Breast epithelium (tissue), 4 donors: ENCODE measurements at regions not wholly inside any gene's neighbourhood (a gene's known extent, or its start where the extent isn't known, plus 50 kb on each side); places are given as distances from the start of the nearest gene placed in this dataset.

Experiments
- DNase-seq, 2 donors: peaks; one replicate each; pipeline ENCODE4 v3.0.0-alpha.2; 2019; ENCODE audit warnings: low spot score in 2 of 2
- H3K27ac ChIP-seq, 2 donors: fragments of 200-600 bp; sonication (generic) in 1 of 2; one replicate each; pipeline ENCODE4 v1.5.1; 2016 to 2019; ENCODE audit warnings: mild to moderate bottlenecking in 1 of 2
- H3K27me3 ChIP-seq, 2 donors: fragments of 200-600 bp; sonication (generic) in 1 of 2; one replicate each; pipeline versions ENCODE4 v1.5.1 to v1.6.0; 2017 to 2019; ENCODE audit warnings: control low read depth in 1 of 2, mild to moderate bottlenecking in 1 of 2
- H3K36me3 ChIP-seq: fragments of 200-600 bp; one replicate; pipeline ENCODE4 v1.5.1; 2019
- H3K4me1 ChIP-seq, 2 donors: fragments of 200-600 bp; sonication (generic); one replicate each; pipeline ENCODE4 v1.5.1; 2016 to 2019; ENCODE audit warnings: control low read depth in 1 of 2
- H3K4me3 ChIP-seq, 3 donors: fragments of 200-600 bp; sonication (generic); 1 replicate in 2 of 3; 2 replicates in 1 of 3; pipeline ENCODE4 v1.5.1; 2016 to 2019; ENCODE audit warnings: mild to moderate bottlenecking in 3 of 3, moderate library complexity in 2 of 3
- H3K9me3 ChIP-seq, 2 donors: fragments of 200-600 bp; sonication (generic) in 1 of 2; one replicate each; pipeline ENCODE4 v1.5.1; 2016 to 2019; ENCODE audit warnings: control low read depth in 1 of 2
- POLR2A ChIP-seq: fragments of 450-650 bp; IDR thresholded peaks from one replicate; pipeline ENCODE4 v1.6.1; 2016; ENCODE audit warnings: antibody characterized with exemption, mild to moderate bottlenecking, moderate library complexity
- POLR2AphosphoS5 ChIP-seq, 3 donors: sonication (generic); formaldehyde crosslinking; IDR thresholded peaks; one replicate each; pipeline ENCODE4 v1.6.1; 2017; ENCODE audit warnings: antibody characterized with exemption in 3 of 3
- intact Hi-C: fragments of 100-400 bp; cut with DNase I; formaldehyde crosslinking; loops from one replicate; pipeline ENCODE4 v1.15.1; 2023; ENCODE audit warnings: low total_unique reads
- TF ChIP-seq, protein P1 (sequence below), 3 donors: fragments of 450-650 bp; IDR thresholded peaks; one replicate each; pipeline ENCODE4 v1.5.1; 2016 to 2017; ENCODE audit warnings: antibody characterized with exemption in 3 of 3, mild to moderate bottlenecking in 3 of 3, moderate library complexity in 3 of 3

DNA sequence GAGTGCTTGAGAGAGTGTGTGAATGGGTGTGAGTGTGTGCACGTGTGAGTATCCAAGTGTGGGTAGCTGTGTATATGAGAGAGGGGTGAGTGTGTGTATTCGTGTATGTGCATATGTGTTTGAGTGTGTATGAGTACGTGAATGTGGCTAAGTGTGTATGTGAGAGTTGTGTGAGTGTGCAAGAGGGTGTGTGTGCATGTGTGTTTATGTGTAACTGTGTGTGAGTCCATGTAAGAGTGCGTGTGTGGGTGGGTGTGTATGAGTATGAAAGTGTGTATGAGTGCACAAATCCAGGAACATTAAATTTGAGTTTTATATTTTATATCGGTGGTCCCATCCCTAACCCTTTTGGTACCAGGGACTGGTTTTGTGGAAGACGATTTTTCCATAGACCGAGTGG, 156.4 kb downstream of the TENT4A start:
- no peak for DNase-seq
- Histone ChIP-seq H3K9me3 (no peaks in the 10 kb centered on the region), H3K4me3 (no peak overlapping the region), H3K4me1 (no peaks in the 10 kb centered on the region), H3K27ac (no peak overlapping the region), H3K36me3 (no peaks in the 10 kb centered on the region), H3K27me3 (no peaks in the 10 kb centered on the region)
- TF ChIP-seq POLR2A: no peak
- TF ChIP-seq POLR2AphosphoS5 (IDR thresholded peaks at IDR 0.05): no peak
- TF ChIP-seq, protein P1, sequence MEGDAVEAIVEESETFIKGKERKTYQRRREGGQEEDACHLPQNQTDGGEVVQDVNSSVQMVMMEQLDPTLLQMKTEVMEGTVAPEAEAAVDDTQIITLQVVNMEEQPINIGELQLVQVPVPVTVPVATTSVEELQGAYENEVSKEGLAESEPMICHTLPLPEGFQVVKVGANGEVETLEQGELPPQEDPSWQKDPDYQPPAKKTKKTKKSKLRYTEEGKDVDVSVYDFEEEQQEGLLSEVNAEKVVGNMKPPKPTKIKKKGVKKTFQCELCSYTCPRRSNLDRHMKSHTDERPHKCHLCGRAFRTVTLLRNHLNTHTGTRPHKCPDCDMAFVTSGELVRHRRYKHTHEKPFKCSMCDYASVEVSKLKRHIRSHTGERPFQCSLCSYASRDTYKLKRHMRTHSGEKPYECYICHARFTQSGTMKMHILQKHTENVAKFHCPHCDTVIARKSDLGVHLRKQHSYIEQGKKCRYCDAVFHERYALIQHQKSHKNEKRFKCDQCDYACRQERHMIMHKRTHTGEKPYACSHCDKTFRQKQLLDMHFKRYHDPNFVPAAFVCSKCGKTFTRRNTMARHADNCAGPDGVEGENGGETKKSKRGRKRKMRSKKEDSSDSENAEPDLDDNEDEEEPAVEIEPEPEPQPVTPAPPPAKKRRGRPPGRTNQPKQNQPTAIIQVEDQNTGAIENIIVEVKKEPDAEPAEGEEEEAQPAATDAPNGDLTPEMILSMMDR (IDR thresholded peaks at IDR 0.05): no peak
- intact Hi-C loops: loop anchor here (5.0 kb wide), 1 partner anchor 863 kb away; no protein-coding TSS in a partner anchor

DNA sequence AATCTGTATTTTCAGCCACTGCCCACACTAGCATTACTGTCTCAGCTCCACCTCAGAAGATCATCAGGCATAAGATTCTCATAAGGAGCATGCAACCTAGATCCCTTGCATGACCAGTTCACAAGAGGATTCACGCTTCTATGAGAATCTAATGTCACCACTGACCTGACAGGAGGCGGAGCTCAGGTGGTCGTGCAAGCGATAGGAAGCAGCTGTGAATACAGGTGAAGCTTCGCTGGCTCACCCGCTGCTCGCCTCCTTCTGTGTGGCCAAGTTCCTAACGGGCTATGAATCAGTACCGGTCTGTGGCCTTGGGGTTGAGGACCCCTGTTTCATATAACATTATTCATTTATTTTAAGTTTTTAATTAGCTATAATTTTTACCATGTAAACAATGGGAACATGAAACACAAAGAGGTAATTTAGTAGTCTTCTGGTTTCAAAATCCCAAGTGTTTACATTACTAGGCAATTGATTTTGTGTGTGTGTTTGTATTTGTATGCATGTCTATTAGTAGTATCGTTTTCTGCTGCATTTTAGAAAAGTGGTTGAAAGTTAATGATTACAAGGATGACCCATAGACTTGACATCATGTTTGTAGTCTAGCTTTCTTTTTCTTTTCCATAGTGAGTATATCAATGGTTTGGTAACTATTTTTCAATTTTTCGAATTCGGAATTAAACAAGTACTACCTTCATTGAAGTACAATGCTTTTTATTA, 159.4 kb downstream of the TENT4A start:
- TF ChIP-seq POLR2A (no peak), POLR2AphosphoS5 (IDR thresholded peaks at IDR 0.05) (no peak)
- TF ChIP-seq, protein P1 (IDR thresholded peaks at IDR 0.05): no peak
- no peaks in the 10 kb centered on the region for H3K9me3 ChIP-seq
- no peaks in the 10 kb centered on the region for H3K27me3 ChIP-seq
- H3K27ac ChIP-seq: no peak overlapping the region
- no peaks in the 10 kb centered on the region for H3K36me3 ChIP-seq
- intact Hi-C loops: no loop called here
- no peak overlapping the region for H3K4me3 ChIP-seq
- H3K4me1 ChIP-seq: no peaks in the 10 kb centered on the region
- DNase-seq: no peak

DNA sequence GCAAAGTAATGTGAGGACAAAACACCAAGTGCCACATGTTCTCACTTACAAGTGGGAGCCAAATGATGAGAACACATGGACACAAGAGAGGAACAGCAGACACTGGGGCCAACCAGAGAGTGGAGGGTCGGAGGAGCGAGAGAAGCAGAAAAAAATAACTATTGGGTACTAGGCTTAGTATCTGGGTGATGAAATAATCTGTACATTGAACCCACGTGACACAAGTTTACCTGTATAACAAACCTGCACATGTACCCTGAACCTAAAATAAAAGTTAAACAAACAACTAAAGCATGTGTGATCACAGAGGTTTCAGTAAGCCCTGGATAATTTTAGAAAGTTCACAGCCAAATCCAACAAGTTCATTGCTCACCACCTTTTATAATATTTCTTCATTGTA, 160.1 kb downstream of the TENT4A start:
- DNase-seq: no peak
- intact Hi-C loops: no loop called here
- TF ChIP-seq, protein P1 (IDR thresholded peaks at IDR 0.05): no peak
- TF ChIP-seq POLR2A (no peak), POLR2AphosphoS5 (IDR thresholded peaks at IDR 0.05) (no peak)

DNA sequence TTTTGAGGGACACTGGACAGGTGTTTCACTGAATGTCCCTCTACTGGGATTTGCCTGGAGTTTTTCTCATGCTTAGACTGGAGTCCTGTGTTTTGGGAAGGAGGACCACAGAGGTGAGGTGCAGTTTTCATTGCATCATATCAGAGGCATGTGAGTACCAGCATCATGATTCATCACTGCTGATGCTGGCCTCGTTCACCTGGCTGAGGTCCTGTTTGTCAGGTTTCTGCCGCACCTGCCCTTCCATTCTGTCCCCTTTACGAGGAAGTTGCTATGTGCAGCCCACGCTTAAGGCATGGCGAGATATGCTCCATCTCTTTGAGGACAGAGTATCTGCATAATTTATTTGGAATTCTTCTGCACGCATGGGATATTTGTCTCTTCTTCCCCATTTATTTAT, 162.1 kb downstream of the TENT4A start:
- no peak for DNase-seq
- Histone ChIP-seq H3K36me3 (no peaks in the 10 kb centered on the region), H3K27me3 (peaks cover 0 to 3% of the 10 kb centered on the region in 2 donors), H3K4me3 (no peak overlapping the region), H3K9me3 (no peaks in the 10 kb centered on the region), H3K4me1 (no peaks in the 10 kb centered on the region), H3K27ac (no peak overlapping the region)
- TF ChIP-seq POLR2AphosphoS5 (IDR thresholded peaks at IDR 0.05) (no peak), POLR2A (no peak)
- TF ChIP-seq, protein P1 (IDR thresholded peaks at IDR 0.05): no peak
- intact Hi-C loops: no loop called here

More for the DNA sequence above, 160.1 kb downstream of the TENT4A start:
- Histone ChIP-seq H3K36me3 (no peaks in the 10 kb centered on the region), H3K27ac (no peak overlapping the region), H3K9me3 (no peaks in the 10 kb centered on the region), H3K4me3 (no peak overlapping the region), H3K27me3 (peaks cover 0 to 3% of the 10 kb centered on the region in 2 donors), H3K4me1 (no peaks in the 10 kb centered on the region)

DNA sequence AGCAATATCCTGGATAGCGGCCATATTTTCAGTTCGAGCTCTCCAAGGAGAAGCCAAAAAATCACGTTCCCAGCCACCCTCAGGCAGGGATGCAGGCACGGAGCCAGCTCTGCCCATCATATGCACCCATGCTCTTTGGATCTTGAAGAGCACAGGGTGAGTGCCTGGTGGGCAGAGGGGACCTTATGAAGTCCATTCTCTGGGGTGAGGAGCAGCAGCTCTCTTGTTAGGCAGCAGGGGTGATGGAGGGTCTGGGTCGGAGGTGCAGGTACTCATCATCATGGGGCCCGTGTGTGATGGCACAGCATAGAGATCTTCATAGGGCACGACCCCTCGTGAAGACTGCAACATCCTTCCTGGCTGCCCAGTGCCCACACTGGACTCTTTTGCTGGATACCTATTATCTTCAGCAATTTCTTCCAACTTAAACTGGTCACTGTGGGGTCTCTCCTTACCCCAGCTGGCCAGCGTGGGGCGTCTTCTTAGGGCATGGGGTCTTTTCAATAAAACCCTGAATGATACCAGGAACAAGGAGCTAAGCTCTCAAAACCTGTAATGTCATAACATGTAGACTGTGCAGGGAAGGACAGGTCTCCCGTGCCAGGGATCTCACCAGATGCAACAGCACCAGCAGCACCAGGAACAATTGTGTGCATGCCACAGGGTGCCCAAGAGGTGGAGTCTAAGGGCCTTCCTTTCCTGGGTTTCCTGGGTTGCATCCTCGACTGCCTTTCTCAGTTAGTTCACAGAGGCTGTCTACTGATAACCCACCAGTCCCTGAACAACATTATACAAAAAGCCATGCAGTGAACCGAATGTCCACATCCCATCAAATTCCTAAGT, 165.0 kb downstream of the TENT4A start:
- TF ChIP-seq, protein P1 (IDR thresholded peaks at IDR 0.05): no peak
- TF ChIP-seq POLR2A (no peak), POLR2AphosphoS5 (IDR thresholded peaks at IDR 0.05) (no peak)
- no peak for DNase-seq
- Histone ChIP-seq H3K36me3 (no peaks in the 10 kb centered on the region), H3K4me1 (no peaks in the 10 kb centered on the region), H3K27ac (no peak overlapping the region), H3K27me3 (peaks cover 0 to 3% of the 10 kb centered on the region in 2 donors), H3K9me3 (no peaks in the 10 kb centered on the region), H3K4me3 (no peak overlapping the region)
- intact Hi-C loops: no loop called here
